ENCODE measurements at regions not wholly inside any gene's neighbourhood (a gene's known extent, or its start where the extent isn't known, plus 50 kb on each side); places are given as distances from the start of the nearest gene placed in this dataset.

- TF ChIP-seq CTCF (IDR thresholded peaks at IDR 0.05) (no peak), POLR2A (IDR thresholded peaks at IDR 0.05) (no peak)
These were observed 981.7 kb downstream of the NR2F1-AS1 start for GRCh38 chr5:92599217-92599810.

Measured in heart left ventricle (tissue), 13 donors.